Neural cell (in vitro differentiated cells): ENCODE measurements at regions not wholly inside any gene's neighbourhood (a gene's known extent, or its start where the extent isn't known, plus 50 kb on each side); places are given as distances from the start of the nearest gene placed in this dataset.

Experiments
- H2AFZ ChIP-seq: fragments of 200-600, 300-800 bp; sonication (generic), shearing (Covaris generic); 2 replicates; pipeline ENCODE4 v1.6.0; 2014; ENCODE audit warnings: low read depth, mild to moderate bottlenecking, antibody characterized with exemption, low read length, moderate library complexity
- H3F3A ChIP-seq: fragments of 200-600 bp; shearing (Covaris generic); 2 replicates; pipeline ENCODE4 v1.6.1; 2016; ENCODE audit warnings: mild to moderate bottlenecking, moderate library complexity, mixed read lengths, antibody characterized with exemption, low read length; ENCODE audit not compliant: insufficient read depth, poor library complexity, severe bottlenecking
- H3K27ac ChIP-seq: fragments of 200-600, 300-800 bp; sonication (generic), shearing (Covaris generic); 2 replicates; pipeline ENCODE4 v1.5.1; 2014; ENCODE audit warnings: mild to moderate bottlenecking, low read length, moderate library complexity
- H3K27me3 ChIP-seq: fragments of 300-800, 200-600 bp; sonication (generic), shearing (Covaris generic); 2 replicates; pipeline ENCODE4 v1.6.0; 2014; ENCODE audit warnings: mild to moderate bottlenecking, low read depth, low read length, moderate library complexity; ENCODE audit not compliant: insufficient read depth
- H3K36me3 ChIP-seq: fragments of 300-800, 200-600 bp; sonication (generic), shearing (Covaris generic); 2 replicates; pipeline ENCODE4 v1.5.1; 2014; ENCODE audit warnings: mild to moderate bottlenecking, antibody characterized with exemption, low read length, moderate library complexity; ENCODE audit not compliant: insufficient read depth
- H3K4me2 ChIP-seq: fragments of 300-800, 200-600 bp; sonication (generic), shearing (Covaris generic); 2 replicates; pipeline ENCODE4 v1.6.0; 2014; ENCODE audit warnings: mild to moderate bottlenecking, low read length
- H3K4me3 ChIP-seq: fragments of 300-800, 200-600 bp; sonication (generic), shearing (Covaris generic); 2 replicates; pipeline ENCODE4 v1.5.1; 2014; ENCODE audit warnings: mild to moderate bottlenecking, low read length, moderate library complexity
- H3K79me2 ChIP-seq: fragments of 200-600 bp; shearing (Covaris generic); replicated peaks from 2 replicates; pipeline ENCODE4 v1.6.0; 2014; ENCODE audit warnings: mild to moderate bottlenecking, low read length, moderate library complexity; ENCODE audit not compliant: insufficient read depth
- H3K9ac ChIP-seq: fragments of 300-800, 200-600 bp; sonication (generic), shearing (Covaris generic); 2 replicates; pipeline ENCODE4 v1.6.1; 2016; ENCODE audit warnings: mild to moderate bottlenecking, low read length, mixed read lengths
- H3K9me2 ChIP-seq: fragments of 200-600 bp; shearing (Covaris generic); 2 replicates; pipeline ENCODE4 v1.6.1; 2016; ENCODE audit warnings: mild to moderate bottlenecking, low read length, mixed read lengths; ENCODE audit not compliant: insufficient read depth
- H3K9me3 ChIP-seq: fragments of 200-600, 300-800 bp; sonication (generic), shearing (Covaris generic); 2 replicates; pipeline ENCODE4 v1.6.1; 2016; ENCODE audit warnings: mild to moderate bottlenecking, mixed run types, low read length, moderate library complexity, mixed read lengths
- H4K20me1 ChIP-seq: fragments of 200-600 bp; shearing (Covaris generic); 2 replicates; pipeline ENCODE4 v1.6.1; 2016; ENCODE audit warnings: mild to moderate bottlenecking, mixed run types; ENCODE audit not compliant: insufficient read depth
- EP300 ChIP-seq: fragments of 450-650 bp; conservative IDR thresholded peaks from 2 replicates; pipeline ENCODE4 v1.6.1; 2014; ENCODE audit warnings: antibody characterized with exemption, mild to moderate bottlenecking, moderate library complexity; ENCODE audit not compliant: poor library complexity, severe bottlenecking
- EZH2 ChIP-seq: fragments of 200-600, 300-800 bp; shearing (Covaris generic), sonication (generic); IDR thresholded peaks from 2 replicates; pipeline ENCODE4 v1.6.1; 2014; ENCODE audit warnings: antibody characterized with exemption, low read length, borderline replicate concordance, mild to moderate bottlenecking; ENCODE audit not compliant: insufficient read depth, poor library complexity, severe bottlenecking
- MXI1 ChIP-seq: fragments of 450-650 bp; conservative IDR thresholded peaks from 2 replicates; pipeline ENCODE4 v1.6.1; 2014; ENCODE audit warnings: antibody characterized with exemption, mild to moderate bottlenecking; ENCODE audit not compliant: poor library complexity, severe bottlenecking
- POLR2AphosphoS5 ChIP-seq: IDR thresholded peaks from 2 replicates; pipeline ENCODE4 v1.6.1; 2012
- RAD21 ChIP-seq: fragments of 450-650 bp; conservative IDR thresholded peaks from 2 replicates; pipeline ENCODE4 v1.6.1; 2014; ENCODE audit warnings: antibody characterized with exemption, mild to moderate bottlenecking, moderate library complexity
- SMC3 ChIP-seq: fragments of 450-650 bp; conservative IDR thresholded peaks from 2 replicates; pipeline ENCODE4 v1.6.1; 2014; ENCODE audit warnings: antibody characterized with exemption, mild to moderate bottlenecking, moderate library complexity; ENCODE audit not compliant: poor library complexity
- TAF1 ChIP-seq: IDR thresholded peaks from 2 replicates; pipeline ENCODE4 v1.6.1; 2012; ENCODE audit warnings: low read depth
- TF ChIP-seq, protein P1 (sequence below): IDR thresholded peaks from 2 replicates; pipeline ENCODE4 v1.6.1; 2012; ENCODE audit warnings: borderline replicate concordance
- TF ChIP-seq, protein P2 (sequence below): fragments of 450-650 bp; IDR thresholded peaks from 2 replicates; pipeline ENCODE4 v1.5.1; 2014; ENCODE audit warnings: antibody characterized with exemption, mild to moderate bottlenecking, moderate library complexity; ENCODE audit not compliant: poor library complexity, severe bottlenecking

DNA sequence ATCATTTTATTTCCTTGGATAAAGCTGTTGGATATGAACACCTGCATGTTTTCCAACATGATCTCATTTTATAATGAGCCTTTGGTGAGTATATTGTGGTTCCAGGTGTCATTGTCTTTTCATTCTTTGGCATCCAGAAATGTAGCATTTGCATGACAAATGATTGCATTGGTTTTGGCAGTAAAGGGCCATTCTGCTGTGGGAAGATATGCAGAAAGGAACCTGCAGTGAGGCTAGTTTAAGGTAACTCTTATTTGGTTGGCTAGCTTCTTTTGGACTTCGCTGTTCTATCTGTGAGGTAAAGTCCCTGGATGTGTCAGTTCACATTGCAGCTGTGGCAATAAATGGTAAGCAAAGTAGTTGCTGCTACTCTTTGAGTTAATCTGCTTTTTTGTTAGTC, 343.0 kb downstream of the AMY1C start:
- Histone ChIP-seq H4K20me1 (no peaks in the 10 kb centered on the region), H3K9me2 (no peaks in the 10 kb centered on the region), H3K9me3 (no peaks in the 10 kb centered on the region), H3K36me3 (no peaks in the 10 kb centered on the region), H3K79me2 (no peaks in the 10 kb centered on the region), H2AFZ (no peak overlapping the region), H3K4me2 (no peak overlapping the region), H3K27ac (no peak overlapping the region), H3K9ac (no peak overlapping the region), H3K27me3 (no peaks in the 10 kb centered on the region), H3K4me3 (no peak overlapping the region), H3F3A (no peaks in the 10 kb centered on the region)
- TF ChIP-seq TAF1: no peak
- TF ChIP-seq, protein P1, sequence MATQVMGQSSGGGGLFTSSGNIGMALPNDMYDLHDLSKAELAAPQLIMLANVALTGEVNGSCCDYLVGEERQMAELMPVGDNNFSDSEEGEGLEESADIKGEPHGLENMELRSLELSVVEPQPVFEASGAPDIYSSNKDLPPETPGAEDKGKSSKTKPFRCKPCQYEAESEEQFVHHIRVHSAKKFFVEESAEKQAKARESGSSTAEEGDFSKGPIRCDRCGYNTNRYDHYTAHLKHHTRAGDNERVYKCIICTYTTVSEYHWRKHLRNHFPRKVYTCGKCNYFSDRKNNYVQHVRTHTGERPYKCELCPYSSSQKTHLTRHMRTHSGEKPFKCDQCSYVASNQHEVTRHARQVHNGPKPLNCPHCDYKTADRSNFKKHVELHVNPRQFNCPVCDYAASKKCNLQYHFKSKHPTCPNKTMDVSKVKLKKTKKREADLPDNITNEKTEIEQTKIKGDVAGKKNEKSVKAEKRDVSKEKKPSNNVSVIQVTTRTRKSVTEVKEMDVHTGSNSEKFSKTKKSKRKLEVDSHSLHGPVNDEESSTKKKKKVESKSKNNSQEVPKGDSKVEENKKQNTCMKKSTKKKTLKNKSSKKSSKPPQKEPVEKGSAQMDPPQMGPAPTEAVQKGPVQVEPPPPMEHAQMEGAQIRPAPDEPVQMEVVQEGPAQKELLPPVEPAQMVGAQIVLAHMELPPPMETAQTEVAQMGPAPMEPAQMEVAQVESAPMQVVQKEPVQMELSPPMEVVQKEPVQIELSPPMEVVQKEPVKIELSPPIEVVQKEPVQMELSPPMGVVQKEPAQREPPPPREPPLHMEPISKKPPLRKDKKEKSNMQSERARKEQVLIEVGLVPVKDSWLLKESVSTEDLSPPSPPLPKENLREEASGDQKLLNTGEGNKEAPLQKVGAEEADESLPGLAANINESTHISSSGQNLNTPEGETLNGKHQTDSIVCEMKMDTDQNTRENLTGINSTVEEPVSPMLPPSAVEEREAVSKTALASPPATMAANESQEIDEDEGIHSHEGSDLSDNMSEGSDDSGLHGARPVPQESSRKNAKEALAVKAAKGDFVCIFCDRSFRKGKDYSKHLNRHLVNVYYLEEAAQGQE: no peak
- TF ChIP-seq SMC3: no peak
- TF ChIP-seq POLR2AphosphoS5: no peak
- TF ChIP-seq, protein P2, sequence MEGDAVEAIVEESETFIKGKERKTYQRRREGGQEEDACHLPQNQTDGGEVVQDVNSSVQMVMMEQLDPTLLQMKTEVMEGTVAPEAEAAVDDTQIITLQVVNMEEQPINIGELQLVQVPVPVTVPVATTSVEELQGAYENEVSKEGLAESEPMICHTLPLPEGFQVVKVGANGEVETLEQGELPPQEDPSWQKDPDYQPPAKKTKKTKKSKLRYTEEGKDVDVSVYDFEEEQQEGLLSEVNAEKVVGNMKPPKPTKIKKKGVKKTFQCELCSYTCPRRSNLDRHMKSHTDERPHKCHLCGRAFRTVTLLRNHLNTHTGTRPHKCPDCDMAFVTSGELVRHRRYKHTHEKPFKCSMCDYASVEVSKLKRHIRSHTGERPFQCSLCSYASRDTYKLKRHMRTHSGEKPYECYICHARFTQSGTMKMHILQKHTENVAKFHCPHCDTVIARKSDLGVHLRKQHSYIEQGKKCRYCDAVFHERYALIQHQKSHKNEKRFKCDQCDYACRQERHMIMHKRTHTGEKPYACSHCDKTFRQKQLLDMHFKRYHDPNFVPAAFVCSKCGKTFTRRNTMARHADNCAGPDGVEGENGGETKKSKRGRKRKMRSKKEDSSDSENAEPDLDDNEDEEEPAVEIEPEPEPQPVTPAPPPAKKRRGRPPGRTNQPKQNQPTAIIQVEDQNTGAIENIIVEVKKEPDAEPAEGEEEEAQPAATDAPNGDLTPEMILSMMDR: no peak
- no peak for TF ChIP-seq MXI1
- no peak for TF ChIP-seq RAD21
- no peak for TF ChIP-seq EZH2
- no peak for TF ChIP-seq EP300

DNA sequence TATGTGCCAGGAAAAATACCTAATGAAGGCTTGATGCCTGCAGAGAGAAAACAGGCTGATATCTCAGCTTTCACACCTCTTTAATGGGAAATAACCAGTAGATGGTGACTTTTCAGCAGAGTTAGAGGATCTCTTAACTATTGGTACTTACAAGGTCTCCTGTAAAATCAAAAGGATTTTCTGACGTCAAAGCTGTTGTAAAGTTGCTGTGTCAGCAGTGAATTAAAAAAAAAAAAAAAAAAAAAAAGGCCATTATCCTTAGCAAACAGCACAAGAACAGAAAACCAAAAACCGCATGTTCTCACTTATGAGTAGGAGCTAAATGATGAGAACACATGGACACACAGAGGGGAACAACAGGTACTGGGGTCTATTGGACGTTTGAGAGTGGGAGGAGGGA, 349.1 kb downstream of the AMY1C start:
- no peak overlapping the region for H2AFZ ChIP-seq
- H3F3A ChIP-seq: no peaks in the 10 kb centered on the region
- H3K36me3 ChIP-seq: no peaks in the 10 kb centered on the region

More for the DNA sequence above, 349.1 kb downstream of the AMY1C start:
- H3K9me2 ChIP-seq: no peaks in the 10 kb centered on the region
- no peaks in the 10 kb centered on the region for H3K79me2 ChIP-seq
- H3K27me3 ChIP-seq: no peaks in the 10 kb centered on the region
- no peak overlapping the region for H3K9ac ChIP-seq
- TF ChIP-seq, protein P2: no peak
- TF ChIP-seq, protein P1: no peak
- TF ChIP-seq EZH2 (no peak), RAD21 (no peak), SMC3 (no peak), POLR2AphosphoS5 (no peak), EP300 (no peak), TAF1 (no peak), MXI1 (no peak)
- no peaks in the 10 kb centered on the region for H4K20me1 ChIP-seq
- H3K4me3 ChIP-seq: no peak overlapping the region
- H3K4me2 ChIP-seq: no peak overlapping the region
- H3K9me3 ChIP-seq: no peaks in the 10 kb centered on the region
- no peak overlapping the region for H3K27ac ChIP-seq
